SJSA1 (cell line): ENCODE measurements at regions not wholly inside any gene's neighbourhood (a gene's known extent, or its start where the extent isn't known, plus 50 kb on each side); places are given as distances from the start of the nearest gene placed in this dataset.
"Not testable (repeated sequence)": the region's sequence is repeated elsewhere in the genome, so short reads cannot be mapped to it uniquely, and the experiment has no call there.

ENCODE experiments used
- DNase-seq, 2 experiments: peaks; one replicate each; pipeline ENCODE4 v3.0.0-alpha.2; 2015 to 2020; ENCODE audit warnings: low spot score in 2 of 2, low read depth in 1 of 2
- H3K27ac ChIP-seq: fragments of 250-450 bp; sonication (Bioruptor Pico); 2 replicates; pipeline ENCODE4 v1.5.1; 2020; ENCODE audit warnings: mild to moderate bottlenecking, moderate library complexity
- H3K27me3 ChIP-seq: fragments of 250-450 bp; sonication (Bioruptor Pico); replicated peaks from 2 replicates; pipeline ENCODE4 v1.5.1; 2020; ENCODE audit warnings: mild to moderate bottlenecking, moderate library complexity
- H3K36me3 ChIP-seq: fragments of 250-450 bp; sonication (Bioruptor Pico); 2 replicates; pipeline ENCODE4 v1.5.1; 2020; ENCODE audit warnings: mild to moderate bottlenecking
- H3K4me1 ChIP-seq: fragments of 250-450 bp; sonication (Bioruptor Pico); replicated peaks from 2 replicates; pipeline ENCODE4 v1.6.1; 2021; ENCODE audit warnings: mild to moderate bottlenecking
- H3K4me3 ChIP-seq: fragments of 250-450 bp; sonication (Bioruptor Pico); 2 replicates; pipeline ENCODE4 v1.5.1; 2020; ENCODE audit warnings: mild to moderate bottlenecking
- H3K9me3 ChIP-seq: fragments of 250-450 bp; sonication (Bioruptor Pico); replicated peaks from 2 replicates; pipeline ENCODE4 v1.5.1; 2020; ENCODE audit warnings: mild to moderate bottlenecking

DNA sequence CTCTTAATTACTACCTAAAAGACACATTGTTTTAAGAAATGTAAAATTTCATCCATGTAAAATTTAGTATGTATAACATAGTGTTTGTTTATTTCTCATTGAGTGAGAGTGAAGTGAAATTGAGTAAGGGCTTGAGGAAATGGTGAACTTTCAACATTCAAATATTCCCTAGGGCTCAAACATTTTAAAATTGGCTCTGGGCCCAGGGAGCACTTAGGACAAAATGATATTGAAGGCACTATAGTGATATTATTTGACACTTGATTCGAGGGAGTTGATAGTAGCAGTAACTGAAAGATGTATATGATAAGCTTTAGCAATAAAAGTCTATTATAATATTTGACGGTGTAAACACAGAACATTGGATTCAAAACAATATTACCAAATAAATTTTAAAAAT lies 1244.0 kb upstream of the TENM3 start:
- no peaks in the 10 kb centered on the region for H3K27me3 ChIP-seq
- DNase-seq: no peak
- H3K36me3 ChIP-seq: no peaks in the 10 kb centered on the region
- no peaks in the 10 kb centered on the region for H3K4me1 ChIP-seq
- no peak overlapping the region for H3K27ac ChIP-seq
- no peaks in the 10 kb centered on the region for H3K9me3 ChIP-seq
- H3K4me3 ChIP-seq: no peak overlapping the region

DNA sequence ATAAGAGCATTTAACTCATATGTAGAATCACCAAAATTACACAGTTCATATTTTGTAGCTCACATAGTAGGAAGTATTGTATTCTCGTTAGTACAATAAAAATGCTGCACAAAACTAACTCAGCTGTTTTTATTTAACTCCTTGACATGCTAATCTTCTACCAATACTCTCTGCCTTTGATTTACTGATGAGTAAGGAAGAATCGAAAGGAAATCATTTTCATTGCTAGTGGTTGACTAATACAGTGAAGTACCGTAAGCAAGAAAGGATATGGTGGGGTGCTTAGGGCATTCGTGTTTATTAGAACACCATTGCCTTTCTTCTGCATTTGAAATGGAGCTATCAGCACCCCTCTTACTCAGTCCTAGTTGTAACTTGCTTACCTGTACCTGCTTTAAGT lies 1239.1 kb upstream of the TENM3 start:
- DNase-seq: no peak

DNA sequence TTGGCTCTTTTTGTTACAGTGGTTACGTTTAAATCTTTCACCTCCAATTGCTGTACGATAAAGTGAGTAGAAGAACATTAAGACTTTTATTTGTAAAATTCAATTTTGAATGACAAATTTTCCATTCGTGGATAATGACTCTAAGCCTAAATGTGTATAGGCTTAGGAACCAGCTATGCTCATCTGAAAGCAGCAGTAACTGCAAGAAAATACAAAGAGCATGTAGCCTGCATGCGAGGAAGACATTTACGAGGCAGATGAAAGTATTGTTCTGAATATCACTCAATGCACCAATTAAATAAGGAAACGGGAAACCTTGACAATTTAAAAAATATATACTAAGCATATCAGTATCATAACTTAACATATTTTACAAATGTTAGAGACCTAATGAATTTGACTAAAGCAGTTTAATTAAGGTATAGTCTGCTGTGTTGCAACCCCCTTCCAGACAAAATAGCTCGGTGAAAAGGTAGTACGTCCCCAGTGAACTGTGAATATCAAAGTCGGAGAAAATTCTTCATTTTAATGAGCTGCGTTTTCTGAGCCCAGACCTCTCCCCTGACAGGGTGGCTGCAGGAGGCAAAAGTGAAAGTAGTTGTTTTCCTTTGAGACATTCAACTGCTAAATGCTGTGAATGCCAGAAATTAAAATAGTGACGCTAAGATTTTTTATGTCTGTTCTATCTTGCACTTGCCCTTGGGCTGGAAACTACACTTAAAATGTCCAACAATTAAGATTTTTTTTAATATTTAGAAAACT lies 1236.5 kb upstream of the TENM3 start:
- Histone ChIP-seq H3K27me3 (no peaks in the 10 kb centered on the region; the same call in 1 of the 2 replicates), H3K36me3 (no peaks in the 10 kb centered on the region), H3K9me3 (no peaks in the 10 kb centered on the region), H3K27ac (no peak overlapping the region), H3K4me3 (peak overlapping the region; percentile 20), H3K4me1 (no peaks in the 10 kb centered on the region)
- peak in 1 of 2 experiments; percentile 3 for DNase-seq

More for the DNA sequence above, 1239.1 kb upstream of the TENM3 start:
- H3K27me3 ChIP-seq: no peaks in the 10 kb centered on the region; the same call in 1 of the 2 replicates
- no peak overlapping the region for H3K27ac ChIP-seq
- H3K9me3 ChIP-seq: no peaks in the 10 kb centered on the region
- no peak overlapping the region for H3K4me3 ChIP-seq
- H3K36me3 ChIP-seq: no peaks in the 10 kb centered on the region
- no peaks in the 10 kb centered on the region for H3K4me1 ChIP-seq

DNA sequence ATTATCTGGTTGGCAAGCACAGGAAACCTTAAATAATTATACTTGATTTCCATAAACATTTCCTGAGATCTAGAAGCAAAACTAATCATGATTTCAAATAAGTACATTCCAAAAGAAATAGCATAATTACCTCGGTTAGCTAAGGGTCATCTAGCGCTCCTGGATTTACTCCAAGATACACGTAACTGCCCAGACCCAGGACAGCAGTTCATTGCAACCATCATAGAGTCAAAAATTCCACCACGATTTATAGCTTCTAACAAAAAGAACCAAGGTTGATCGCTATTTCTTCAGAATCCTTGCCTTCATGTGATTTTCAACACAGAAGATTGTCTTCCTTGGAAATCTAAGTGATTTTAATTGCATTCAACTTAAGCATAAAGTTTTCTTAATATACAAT lies 1235.5 kb upstream of the TENM3 start:
- Histone ChIP-seq H3K27me3 (no peaks in the 10 kb centered on the region; the same call in 1 of the 2 replicates), H3K36me3 (no peaks in the 10 kb centered on the region), H3K4me3 (no peak overlapping the region), H3K27ac (no peak overlapping the region), H3K4me1 (no peaks in the 10 kb centered on the region), H3K9me3 (no peaks in the 10 kb centered on the region)
- DNase-seq: no peak

DNA sequence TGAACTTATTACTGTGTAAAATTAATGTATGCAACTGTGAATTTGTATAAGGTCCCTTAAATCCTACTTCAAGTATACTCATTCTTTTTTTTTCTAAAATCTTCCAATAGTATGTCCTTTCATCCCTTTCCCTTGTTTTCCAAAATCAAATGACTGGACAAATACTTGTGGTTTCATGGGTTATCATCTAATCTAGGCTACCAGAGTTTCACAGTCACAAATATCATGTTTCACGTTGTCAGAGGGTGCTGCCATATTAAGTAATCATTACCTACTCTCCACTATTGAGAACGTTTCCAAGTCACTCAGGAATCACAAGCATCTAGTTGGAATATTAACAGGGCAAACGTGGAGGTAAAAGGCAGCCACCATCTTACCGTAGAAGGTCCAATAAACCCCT lies 1235.0 kb upstream of the TENM3 start:
- Histone ChIP-seq H3K9me3 (no peaks in the 10 kb centered on the region), H3K36me3 (no peaks in the 10 kb centered on the region), H3K4me1 (no peaks in the 10 kb centered on the region), H3K27ac (no peak overlapping the region), H3K4me3 (no peak overlapping the region), H3K27me3 (no peaks in the 10 kb centered on the region; the same call in 1 of the 2 replicates)
- no peak for DNase-seq

DNA sequence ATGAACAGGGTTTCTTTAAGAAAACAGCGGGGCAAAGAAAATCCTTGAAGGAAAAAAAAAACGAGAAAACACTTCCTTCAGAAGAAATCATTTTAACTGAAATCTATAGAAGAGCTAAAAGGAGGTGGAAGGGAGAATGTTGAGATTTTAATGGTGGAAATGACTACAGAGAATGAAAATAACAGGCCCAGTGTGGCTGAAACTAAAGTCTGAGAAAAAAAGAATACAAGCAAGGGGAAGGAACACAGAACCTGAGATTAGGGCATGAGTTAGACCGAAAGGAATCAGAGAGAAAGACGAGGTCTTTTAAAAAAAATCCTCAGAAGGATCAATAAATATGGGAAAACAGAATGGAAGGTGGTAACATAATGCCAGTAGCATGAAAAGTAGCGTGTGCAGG lies 1230.0 kb upstream of the TENM3 start:
- no peak for DNase-seq
- no peaks in the 10 kb centered on the region for H3K36me3 ChIP-seq

DNA sequence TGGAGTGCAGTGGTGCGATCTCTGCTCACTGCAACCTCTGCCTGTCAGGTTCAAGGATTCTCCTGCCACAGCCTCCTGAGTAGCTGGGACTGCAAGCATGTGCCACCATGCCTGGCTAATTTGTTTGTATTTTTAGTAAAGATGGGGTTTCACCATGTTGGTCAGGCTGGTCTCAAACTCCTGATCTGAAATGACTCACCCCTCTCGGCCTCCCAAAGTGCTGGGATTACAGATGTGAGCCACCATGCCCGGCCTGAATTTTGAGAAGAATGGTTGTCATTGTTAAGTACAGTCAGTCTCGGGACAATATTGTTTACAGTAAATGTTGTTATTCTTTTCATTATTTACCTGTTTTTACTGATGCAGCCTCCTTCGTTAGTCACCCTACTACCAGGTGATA lies 1226.2 kb upstream of the TENM3 start:
- DNase-seq: no peak
- Histone ChIP-seq H3K9me3 (no peaks in the 10 kb centered on the region), H3K36me3 (no peaks in the 10 kb centered on the region), H3K27me3 (no peaks in the 10 kb centered on the region), H3K4me3 (no peak overlapping the region), H3K27ac (no peak overlapping the region), H3K4me1 (no peaks in the 10 kb centered on the region)

More for the DNA sequence above, 1230.0 kb upstream of the TENM3 start:
- H3K27ac ChIP-seq: no peak overlapping the region
- no peaks in the 10 kb centered on the region for H3K9me3 ChIP-seq
- no peak overlapping the region for H3K4me3 ChIP-seq
- no peaks in the 10 kb centered on the region for H3K27me3 ChIP-seq
- H3K4me1 ChIP-seq: no peaks in the 10 kb centered on the region

DNA sequence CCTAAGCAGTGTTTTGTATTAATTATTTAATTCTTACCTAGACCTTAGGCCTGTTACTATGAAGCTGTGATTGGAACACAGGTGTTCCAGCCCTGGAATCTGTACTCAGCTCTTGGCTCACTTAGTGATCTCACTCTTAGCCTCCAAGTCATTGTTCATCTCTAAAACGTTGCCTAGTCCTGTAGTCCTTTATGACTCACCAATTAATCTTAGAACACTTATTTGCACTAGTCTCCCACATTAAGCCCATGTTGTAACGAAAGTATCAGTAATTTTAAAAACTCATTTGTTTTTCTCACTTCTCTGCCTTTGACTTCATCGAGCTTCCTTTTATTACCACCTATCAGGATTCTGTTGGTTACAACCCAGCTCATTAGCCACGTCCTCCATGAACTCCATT lies 1224.7 kb upstream of the TENM3 start:
- Histone ChIP-seq H3K9me3 (no peaks in the 10 kb centered on the region), H3K27me3 (no peaks in the 10 kb centered on the region), H3K4me1 (no peaks in the 10 kb centered on the region), H3K36me3 (no peaks in the 10 kb centered on the region), H3K4me3 (no peak overlapping the region), H3K27ac (no peak overlapping the region)
- DNase-seq: no peak

DNA sequence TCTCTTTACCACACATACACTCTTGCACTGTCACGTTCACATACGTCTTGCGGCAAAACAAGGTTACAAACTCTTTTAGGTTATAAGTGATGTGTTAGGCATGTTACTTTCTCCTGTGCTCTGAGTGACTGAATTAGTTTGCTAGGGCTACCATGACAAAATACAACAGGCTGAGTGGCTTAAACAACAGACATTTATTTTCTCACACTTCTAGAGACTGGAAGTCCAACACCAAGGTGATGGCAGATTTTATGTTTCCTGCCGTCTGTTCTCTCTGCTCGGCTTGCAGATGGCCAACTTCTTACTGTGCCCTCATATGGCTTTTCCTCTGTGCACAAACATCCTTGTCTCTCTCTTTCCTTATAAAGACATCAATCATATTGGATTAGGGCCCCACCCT lies 1224.3 kb upstream of the TENM3 start:
- H3K9me3 ChIP-seq: no peaks in the 10 kb centered on the region
- no peaks in the 10 kb centered on the region for H3K27me3 ChIP-seq
- no peak for DNase-seq
- no peak overlapping the region for H3K27ac ChIP-seq
- no peaks in the 10 kb centered on the region for H3K4me1 ChIP-seq
- H3K4me3 ChIP-seq: no peak overlapping the region
- no peaks in the 10 kb centered on the region for H3K36me3 ChIP-seq

DNA sequence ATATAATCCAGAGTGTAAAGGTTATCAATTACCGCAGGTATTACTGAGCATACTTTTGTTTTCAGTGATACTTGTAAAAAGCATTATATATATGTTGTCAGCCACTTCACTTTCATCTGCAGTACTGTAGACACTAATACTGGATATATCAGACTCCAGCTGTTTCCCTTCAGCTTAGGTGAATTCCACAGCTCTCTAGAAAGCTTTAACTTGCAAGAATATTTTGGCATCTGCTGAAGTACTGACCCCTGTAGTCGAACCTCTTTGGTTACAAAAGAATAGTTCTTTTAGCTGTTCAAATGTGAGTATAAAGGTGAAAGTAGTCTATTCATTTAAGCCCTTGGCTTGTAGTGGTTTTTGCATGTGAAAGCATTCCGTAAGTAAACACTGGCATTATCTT lies 1222.7 kb upstream of the TENM3 start:
- H3K4me3 ChIP-seq: no peak overlapping the region
- H3K9me3 ChIP-seq: no peaks in the 10 kb centered on the region
- H3K4me1 ChIP-seq: no peaks in the 10 kb centered on the region
- no peak overlapping the region for H3K27ac ChIP-seq
- no peaks in the 10 kb centered on the region for H3K36me3 ChIP-seq
- no peaks in the 10 kb centered on the region for H3K27me3 ChIP-seq
- no peak for DNase-seq

DNA sequence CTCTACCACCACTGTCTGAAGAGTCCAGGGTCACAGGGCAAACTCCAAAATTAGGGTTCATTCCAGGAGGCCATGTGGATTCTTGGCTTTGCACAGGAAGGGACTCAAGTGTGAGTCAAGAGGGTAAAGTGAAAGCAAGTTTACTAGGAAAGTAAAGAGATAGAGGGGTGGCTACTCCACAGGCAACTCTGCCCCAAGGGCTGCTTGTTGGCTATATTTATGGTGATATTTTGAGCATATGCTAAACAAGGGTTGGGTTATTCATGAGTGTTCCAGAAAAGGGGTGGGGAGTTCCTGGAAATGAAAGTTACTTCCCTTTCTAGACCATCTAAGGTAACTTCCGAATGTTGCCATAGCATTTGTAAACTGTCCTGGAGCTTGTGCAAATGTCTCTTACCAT lies 1222.0 kb upstream of the TENM3 start:
- H3K27ac ChIP-seq: no peak overlapping the region
- no peaks in the 10 kb centered on the region for H3K36me3 ChIP-seq
- no peak for DNase-seq
- no peaks in the 10 kb centered on the region for H3K27me3 ChIP-seq
- H3K9me3 ChIP-seq: no peaks in the 10 kb centered on the region
- H3K4me3 ChIP-seq: no peak overlapping the region
- no peaks in the 10 kb centered on the region for H3K4me1 ChIP-seq

DNA sequence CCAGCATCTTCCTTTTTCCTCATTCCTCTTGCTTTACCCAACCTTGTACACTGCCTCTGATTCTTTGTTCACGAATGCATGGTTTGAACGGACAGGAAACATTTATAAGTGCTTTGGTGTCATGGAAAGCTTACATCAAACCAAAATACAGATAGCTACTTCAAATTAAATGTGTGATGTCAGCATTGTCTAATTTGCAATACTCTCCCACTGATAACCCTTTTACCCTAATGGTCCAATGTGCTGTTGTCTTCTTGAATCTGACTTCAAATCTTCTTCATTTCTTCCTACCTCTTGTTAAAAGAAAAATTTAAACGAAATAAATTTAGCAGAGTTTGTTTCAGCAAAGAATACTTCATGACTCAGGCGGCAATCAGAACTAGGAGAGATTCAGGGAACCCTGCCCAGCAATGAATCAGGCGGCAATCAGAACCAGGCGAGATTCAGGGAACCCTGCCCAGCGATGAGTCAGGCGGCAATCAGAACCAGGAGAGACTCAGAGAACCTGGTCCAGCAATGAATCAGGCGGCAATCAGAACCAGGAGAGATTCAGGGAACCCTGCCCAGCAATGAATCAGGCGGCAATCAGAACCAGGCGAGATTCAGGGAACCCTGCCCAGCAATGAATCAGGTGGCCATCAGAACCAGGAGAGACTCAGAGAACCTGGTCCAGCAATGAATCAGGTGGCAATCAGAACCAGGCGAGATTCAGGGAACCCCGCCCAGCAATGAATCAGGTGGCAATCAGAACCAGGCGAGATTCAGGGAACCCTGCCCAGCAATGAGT lies 1212.9 kb upstream of the TENM3 start:
- H3K36me3 ChIP-seq, H3K4me1 ChIP-seq, H3K4me3 ChIP-seq, H3K27ac ChIP-seq, H3K9me3 ChIP-seq, H3K27me3 ChIP-seq: not testable (repeated sequence)
- DNase-seq: peak in 1 of 2 experiments; percentile 1

DNA sequence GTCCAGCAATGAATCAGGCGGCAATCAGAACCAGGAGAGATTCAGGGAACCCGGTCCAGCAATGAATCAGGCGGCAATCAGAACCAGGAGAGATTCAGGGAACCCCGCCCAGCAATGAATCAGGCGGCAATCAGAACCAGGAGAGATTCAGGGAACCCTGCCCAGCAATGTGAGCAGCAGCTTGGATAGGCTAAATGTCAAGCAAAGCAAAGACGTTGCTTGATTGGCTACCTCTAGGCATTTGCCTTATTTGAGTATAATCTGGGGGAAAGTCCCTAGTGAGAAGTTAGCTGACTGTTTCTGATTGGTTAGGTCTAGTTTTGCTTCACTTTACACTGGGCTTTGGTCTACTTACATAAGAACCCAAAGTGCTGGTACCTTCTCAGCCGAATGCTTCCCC lies 1212.2 kb upstream of the TENM3 start:
- no peaks in the 10 kb centered on the region for H3K27me3 ChIP-seq
- H3K4me3 ChIP-seq: no peak overlapping the region
- H3K4me1 ChIP-seq: no peaks in the 10 kb centered on the region
- no peak for DNase-seq
- no peak overlapping the region for H3K27ac ChIP-seq
- H3K9me3 ChIP-seq: no peaks in the 10 kb centered on the region
- H3K36me3 ChIP-seq: no peaks in the 10 kb centered on the region

DNA sequence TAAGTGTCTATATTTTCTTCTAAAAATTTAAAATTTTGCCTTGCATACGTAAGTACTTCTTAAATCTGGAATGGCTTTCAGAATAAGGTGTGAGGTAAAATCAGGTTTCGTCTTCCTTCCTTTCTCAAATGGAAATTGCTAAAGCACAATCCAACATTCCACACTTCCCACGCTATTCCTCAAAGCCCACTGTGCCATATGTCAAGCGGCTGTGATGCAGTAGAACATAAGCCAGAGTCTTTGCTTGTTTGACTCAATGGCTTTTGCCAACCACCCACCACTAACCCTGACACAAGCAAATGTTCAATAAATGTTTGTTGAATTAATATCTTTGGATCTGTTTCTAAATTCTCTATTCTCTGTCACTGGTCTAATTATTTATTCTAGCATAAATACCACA lies 1199.7 kb upstream of the TENM3 start:
- no peaks in the 10 kb centered on the region for H3K36me3 ChIP-seq
- no peaks in the 10 kb centered on the region for H3K9me3 ChIP-seq
- no peak overlapping the region for H3K27ac ChIP-seq
- H3K4me1 ChIP-seq: no peaks in the 10 kb centered on the region
- no peak overlapping the region for H3K4me3 ChIP-seq
- no peaks in the 10 kb centered on the region for H3K27me3 ChIP-seq
- no peak for DNase-seq
